Stimulated activated CD4-positive, alpha-beta T cell treated with anti-CD3 and anti-CD28 coated beads, TNF-alpha, amount 100 ng/mL, for 48 hours (primary cell): ENCODE measurements at regions not wholly inside any gene's neighbourhood (a gene's known extent, or its start where the extent isn't known, plus 50 kb on each side); places are given as distances from the start of the nearest gene placed in this dataset.

ENCODE experiments used
- DNase-seq, 3 donors: peaks; one replicate each; pipeline ENCODE4 v3.0.0-alpha.2; 2020; ENCODE audit warnings: low read depth in 3 of 3

GRCh38 chr12:124369827-124370378, 75.0 kb downstream of the RFLNA start:
- DNase-seq, result no peak

- DNase-seq, result no peak
Measured at GRCh38 chr12:124369055-124369826, 74.3 kb downstream of the RFLNA start.

- no peak for DNase-seq
Measured at GRCh38 chr12:124368421-124369032, 73.6 kb downstream of the RFLNA start.

GRCh38 chr12:124365726-124366430, 71.0 kb downstream of the RFLNA start:
- no peak for DNase-seq
